Lower lobe of right lung (tissue), 2 donors: ENCODE measurements at regions not wholly inside any gene's neighbourhood (a gene's known extent, or its start where the extent isn't known, plus 50 kb on each side); places are given as distances from the start of the nearest gene placed in this dataset.

Experiments
- ATAC-seq, 2 donors: fragments of 200-7000 bp; cut with Tn5 transposase; one replicate each; pipeline ENCODE4 v1.9.1; 2020 to 2022; ENCODE audit warnings: mild to moderate bottlenecking in 2 of 2, moderate library complexity in 2 of 2
- DNase-seq: peaks from one replicate; pipeline ENCODE4 v3.0.0-alpha.2; 2020
- H3K27ac ChIP-seq: fragments of 200-600 bp; one replicate; pipeline ENCODE4 v1.8.0; 2022
- H3K27me3 ChIP-seq: fragments of 200-600 bp; one replicate; pipeline ENCODE4 v1.8.0; 2022; ENCODE audit warnings: low read depth
- H3K36me3 ChIP-seq: fragments of 200-600 bp; one replicate; pipeline ENCODE4 v1.8.0; 2022; ENCODE audit warnings: mild to moderate bottlenecking
- H3K4me1 ChIP-seq: fragments of 200-600 bp; one replicate; pipeline ENCODE4 v1.8.0; 2022
- H3K4me3 ChIP-seq: fragments of 200-600 bp; one replicate; pipeline ENCODE4 v1.8.0; 2022; ENCODE audit warnings: mild to moderate bottlenecking
- H3K9me3 ChIP-seq: fragments of 200-600 bp; one replicate; pipeline ENCODE4 v1.8.0; 2022
- intact Hi-C: fragments of 100-400 bp; cut with DNase I; formaldehyde crosslinking; loops from one replicate; pipeline ENCODE4 v1.11.0; 2022
- TF ChIP-seq, protein P1 (sequence below): fragments of 200-600 bp; IDR thresholded peaks from one replicate; pipeline ENCODE4 v1.8.0; 2022; ENCODE audit warnings: antibody characterized with exemption, mild to moderate bottlenecking
- donor health status: DM: no; HTN: yes; CAD: no; lungs with severe emphysema.

DNA sequence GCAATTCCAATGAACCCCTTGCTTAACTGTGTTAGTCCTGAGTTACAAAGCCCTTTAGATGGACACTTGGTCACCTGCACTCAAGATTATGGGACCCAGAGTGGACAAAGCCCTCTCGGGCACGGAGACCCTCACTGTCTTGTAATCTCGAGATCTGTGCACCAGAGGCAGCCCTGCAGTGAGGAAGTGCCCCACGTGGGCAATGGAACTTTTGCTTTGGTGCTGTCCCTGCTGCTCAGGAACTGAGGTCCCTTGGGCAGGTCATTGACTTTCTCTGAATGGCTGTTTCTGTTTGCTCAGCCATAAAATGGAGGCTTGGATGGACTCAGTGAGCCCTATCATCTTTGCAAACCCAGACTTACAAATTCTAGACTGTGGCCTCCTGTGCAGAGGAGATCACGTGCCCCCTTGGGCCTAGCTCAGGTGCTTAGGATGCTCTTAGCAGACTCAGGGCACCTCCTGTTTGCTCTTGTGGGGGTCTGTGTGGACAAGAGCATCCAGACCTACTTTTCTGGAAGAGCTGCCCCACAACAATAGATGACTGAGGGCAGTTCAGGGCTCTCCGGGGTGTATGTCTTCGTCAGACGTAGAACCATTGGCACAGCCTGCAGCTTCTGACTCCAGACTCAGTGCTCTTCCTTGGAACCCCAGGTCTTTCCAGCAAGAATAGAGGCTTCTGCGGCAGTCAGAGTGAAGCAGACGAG lies 94.5 kb upstream of the HS6ST1 start:
- Histone ChIP-seq H3K4me3 (no peak overlapping the region), H3K36me3 (no peaks in the 10 kb centered on the region), H3K9me3 (no peaks in the 10 kb centered on the region), H3K4me1 (no peaks in the 10 kb centered on the region), H3K27ac (no peak overlapping the region), H3K27me3 (no peaks in the 10 kb centered on the region)
- DNase-seq (no peak), ATAC-seq (no peak)
- intact Hi-C loops, result no loop called here
- TF ChIP-seq, protein P1, sequence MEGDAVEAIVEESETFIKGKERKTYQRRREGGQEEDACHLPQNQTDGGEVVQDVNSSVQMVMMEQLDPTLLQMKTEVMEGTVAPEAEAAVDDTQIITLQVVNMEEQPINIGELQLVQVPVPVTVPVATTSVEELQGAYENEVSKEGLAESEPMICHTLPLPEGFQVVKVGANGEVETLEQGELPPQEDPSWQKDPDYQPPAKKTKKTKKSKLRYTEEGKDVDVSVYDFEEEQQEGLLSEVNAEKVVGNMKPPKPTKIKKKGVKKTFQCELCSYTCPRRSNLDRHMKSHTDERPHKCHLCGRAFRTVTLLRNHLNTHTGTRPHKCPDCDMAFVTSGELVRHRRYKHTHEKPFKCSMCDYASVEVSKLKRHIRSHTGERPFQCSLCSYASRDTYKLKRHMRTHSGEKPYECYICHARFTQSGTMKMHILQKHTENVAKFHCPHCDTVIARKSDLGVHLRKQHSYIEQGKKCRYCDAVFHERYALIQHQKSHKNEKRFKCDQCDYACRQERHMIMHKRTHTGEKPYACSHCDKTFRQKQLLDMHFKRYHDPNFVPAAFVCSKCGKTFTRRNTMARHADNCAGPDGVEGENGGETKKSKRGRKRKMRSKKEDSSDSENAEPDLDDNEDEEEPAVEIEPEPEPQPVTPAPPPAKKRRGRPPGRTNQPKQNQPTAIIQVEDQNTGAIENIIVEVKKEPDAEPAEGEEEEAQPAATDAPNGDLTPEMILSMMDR, result no peak

GRCh38 chr2:128413718-128414341 lies 95.2 kb upstream of the HS6ST1 start:
- Histone ChIP-seq H3K9me3 (no peaks in the 10 kb centered on the region), H3K4me3 (no peak overlapping the region), H3K4me1 (no peaks in the 10 kb centered on the region), H3K36me3 (no peaks in the 10 kb centered on the region), H3K27me3 (no peaks in the 10 kb centered on the region), H3K27ac (no peak overlapping the region)
- TF ChIP-seq, protein P1, result no peak
- intact Hi-C loops, result no loop called here
- no peak for ATAC-seq
- DNase-seq, result no peak

GRCh38 chr2:128414351-128414750 lies 95.7 kb upstream of the HS6ST1 start:
- no peak for DNase-seq
- H3K4me3 ChIP-seq, result no peak overlapping the region
- no peak overlapping the region for H3K27ac ChIP-seq
- TF ChIP-seq, protein P1, result no peak
- H3K9me3 ChIP-seq, result no peaks in the 10 kb centered on the region
- ATAC-seq, result no peak
- no peaks in the 10 kb centered on the region for H3K27me3 ChIP-seq
- no peaks in the 10 kb centered on the region for H3K4me1 ChIP-seq
- no peaks in the 10 kb centered on the region for H3K36me3 ChIP-seq
- intact Hi-C loops, result no loop called here

DNA sequence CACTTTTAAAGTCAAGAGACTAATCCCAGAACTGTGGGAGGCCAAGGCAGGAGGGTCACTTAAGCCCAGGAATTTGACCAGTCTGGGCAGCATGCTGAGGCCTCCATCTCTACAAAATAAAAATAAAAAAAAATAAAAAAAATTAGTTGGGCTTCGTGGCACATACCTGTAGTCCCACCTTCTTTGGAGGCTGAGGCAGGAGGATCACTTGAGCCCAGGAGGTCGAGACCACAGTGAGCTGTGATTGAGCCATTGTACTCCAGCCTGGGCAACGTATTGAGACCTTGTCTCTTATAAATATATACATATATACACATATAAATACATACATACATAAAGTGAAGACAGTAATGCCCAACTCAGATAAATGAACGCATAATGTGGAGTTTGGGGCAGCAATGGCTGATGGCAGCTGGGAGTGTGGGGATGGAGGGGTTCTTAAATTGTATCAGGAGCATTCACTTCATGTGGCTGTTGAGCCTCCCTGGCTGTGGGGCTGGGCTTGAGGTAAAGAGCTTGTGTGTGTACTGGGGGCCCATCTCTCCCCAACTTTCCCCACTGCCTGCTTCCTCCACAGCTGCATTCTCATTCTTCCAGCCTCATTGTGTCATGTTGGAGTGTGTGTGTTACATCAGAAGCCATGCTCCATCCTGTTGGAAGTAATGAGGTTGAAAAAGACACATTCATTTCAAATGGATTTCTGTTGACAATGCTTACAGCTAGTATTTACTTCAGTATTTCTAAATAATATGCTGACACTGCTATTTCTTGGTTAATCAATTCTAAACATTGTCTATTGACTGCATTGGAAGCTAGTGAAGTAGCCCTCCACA lies 96.5 kb upstream of the HS6ST1 start:
- intact Hi-C loops, result no loop called here
- DNase-seq (no peak), ATAC-seq (no peak)
- Histone ChIP-seq H3K27ac (no peak overlapping the region), H3K4me3 (no peak overlapping the region), H3K4me1 (no peaks in the 10 kb centered on the region), H3K36me3 (no peaks in the 10 kb centered on the region), H3K27me3 (no peaks in the 10 kb centered on the region), H3K9me3 (no peaks in the 10 kb centered on the region)
- TF ChIP-seq, protein P1, result no peak

DNA sequence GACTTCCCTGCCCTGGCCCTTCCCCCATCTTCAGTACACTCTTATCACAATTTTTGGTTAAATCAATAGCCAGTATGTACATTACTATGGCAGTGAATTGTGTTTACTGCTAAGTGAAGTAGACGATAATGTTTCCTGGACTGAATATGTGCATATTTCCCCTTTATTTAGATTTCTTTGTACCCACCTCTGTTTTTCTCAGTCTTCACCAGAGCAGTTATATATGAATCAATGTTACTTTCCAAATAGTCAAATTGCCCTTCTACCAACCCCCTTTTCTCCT lies 97.1 kb upstream of the HS6ST1 start:
- TF ChIP-seq, protein P1, result no peak
- H3K27me3 ChIP-seq, result no peaks in the 10 kb centered on the region
- DNase-seq, result no peak
- no peaks in the 10 kb centered on the region for H3K36me3 ChIP-seq
- no peaks in the 10 kb centered on the region for H3K4me1 ChIP-seq
- no peak for ATAC-seq
- no peak overlapping the region for H3K27ac ChIP-seq
- H3K9me3 ChIP-seq, result no peaks in the 10 kb centered on the region
- no peak overlapping the region for H3K4me3 ChIP-seq
- intact Hi-C loops, result no loop called here
